GM12865 (cell line): ENCODE measurements at regions not wholly inside any gene's neighbourhood (a gene's known extent, or its start where the extent isn't known, plus 50 kb on each side); places are given as distances from the start of the nearest gene placed in this dataset.
A peak's percentile ranks its signal among the peaks of the same experiment; 100 is the strongest.

Experiments
- DNase-seq: peaks from one replicate; pipeline ENCODE4 v3.0.0; 2010; ENCODE audit warnings: low read depth
- H3K4me3 ChIP-seq: 2 replicates; pipeline ENCODE4 v1.5.1; 2011; ENCODE audit warnings: mild to moderate bottlenecking, low read depth, low read length, control low read depth
- CTCF ChIP-seq: IDR thresholded peaks from 2 replicates; pipeline ENCODE4 v1.5.1; 2011; ENCODE audit warnings: low read length, control low read depth, low read depth, inconsistent platforms; ENCODE audit not compliant: insufficient read depth; ENCODE audit errors: missing control alignments

- no peak for DNase-seq
- no peak for TF ChIP-seq CTCF
- H3K4me3 ChIP-seq, result no peak overlapping the region
Observed at GRCh38 chr7:117946151-117946633, 73.0 kb upstream of the CTTNBP2 start.

- no peak for DNase-seq
- peak; percentile 10 for TF ChIP-seq CTCF
- H3K4me3 ChIP-seq, result no peak overlapping the region
Observed at GRCh38 chr7:117949232-117949631, 76.0 kb upstream of the CTTNBP2 start.

- TF ChIP-seq CTCF, result no peak
- DNase-seq, result no peak
- H3K4me3 ChIP-seq, result no peak overlapping the region
Observed at GRCh38 chr7:117950601-117951260, 77.5 kb upstream of the CTTNBP2 start.

GRCh38 chr7:117951285-117951684 is 78.0 kb upstream of the CTTNBP2 start:
- no peak for DNase-seq
- TF ChIP-seq CTCF, result no peak

GRCh38 chr7:117951691-117952280 is 78.5 kb upstream of the CTTNBP2 start:
- DNase-seq, result no peak
- no peak for TF ChIP-seq CTCF
- no peak overlapping the region for H3K4me3 ChIP-seq

More at GRCh38 chr7:117951285-117951684, 78.0 kb upstream of the CTTNBP2 start:
- no peak overlapping the region for H3K4me3 ChIP-seq

- no peak for TF ChIP-seq CTCF
- DNase-seq, result no peak
Observed at GRCh38 chr7:117955046-117955445, 81.8 kb upstream of the CTTNBP2 start.

More at GRCh38 chr7:117955046-117955445, 81.8 kb upstream of the CTTNBP2 start:
- no peak overlapping the region for H3K4me3 ChIP-seq
